Kidney (tissue), 13 donors: ENCODE measurements at regions not wholly inside any gene's neighbourhood (a gene's known extent, or its start where the extent isn't known, plus 50 kb on each side); places are given as distances from the start of the nearest gene placed in this dataset.
A peak's percentile ranks its signal among the peaks of the same experiment; 100 is the strongest.

ENCODE experiments used
- DNase-seq, 5 donors: peaks; one replicate each; pipeline ENCODE4 v3.0.0-alpha.2; 2013 to 2020
- FAIRE-seq: peaks from 2 replicates; lab custom pipeline; 2012; peaks lifted over from hg19 to GRCh38; lab: Jason Lieb, UNC
- H3K27ac ChIP-seq, 2 donors: one replicate each; pipeline ENCODE4 v1.7.0; 2013; ENCODE audit warnings: low read depth in 2 of 2, low read length in 2 of 2, inconsistent platforms in 1 of 2
- H3K27me3 ChIP-seq: one replicate; pipeline ENCODE4 v1.7.1; 2013; ENCODE audit warnings: low read length, inconsistent platforms; ENCODE audit not compliant: control insufficient read depth, insufficient read depth
- H3K36me3 ChIP-seq, 3 donors: one replicate each; pipeline versions ENCODE4 v1.7.0 to v1.7.1; 2013; ENCODE audit warnings: low read length in 3 of 3, control low read depth in 1 of 3, inconsistent platforms in 1 of 3; ENCODE audit not compliant: insufficient read depth in 3 of 3, control insufficient read depth in 2 of 3
- H3K4me1 ChIP-seq, 3 donors: one replicate each; pipeline versions ENCODE4 v1.7.0 to v1.7.1; 2013; ENCODE audit warnings: low read length in 3 of 3, inconsistent platforms in 1 of 3, low read depth in 1 of 3; ENCODE audit not compliant: control insufficient read depth in 2 of 3, insufficient read depth in 2 of 3
- H3K4me3 ChIP-seq, 3 donors: one replicate each; pipeline versions ENCODE4 v1.7.0 to v1.8.1; 2013; ENCODE audit warnings: low read length in 3 of 3, control low read depth in 1 of 3, inconsistent platforms in 1 of 3
- H3K9ac ChIP-seq, 3 donors: one replicate each; pipeline versions ENCODE4 v1.7.0 to v1.7.1; 2013; ENCODE audit warnings: low read length in 3 of 3, control low read depth in 1 of 3, inconsistent platforms in 1 of 3
- H3K9me3 ChIP-seq, 3 donors: one replicate each; pipeline versions ENCODE4 v1.7.0 to v1.7.1; 2013; ENCODE audit warnings: low read length in 3 of 3, control low read depth in 1 of 3, inconsistent platforms in 1 of 3; ENCODE audit not compliant: control insufficient read depth in 2 of 3, insufficient read depth in 1 of 3
- intact Hi-C: fragments of 100-400 bp; cut with DNase I; formaldehyde crosslinking; loops from one replicate; pipeline ENCODE4 v1.11.1; 2022
- TF ChIP-seq, protein P1 (sequence below): IDR thresholded peaks from 3 replicates; pipeline ENCODE4 v1.5.1; 2012; ENCODE audit warnings: mild to moderate bottlenecking, moderate library complexity, borderline replicate concordance; ENCODE audit not compliant: insufficient read depth; ENCODE audit errors: extremely low read depth
- donor health status: control.
- donor health status: control.
- donor health status: control.
- donor health status: control.
- donor health status: control.
- donor health status: DM: yes; HTN: yes; CAD: no.
- donor health status: Normal renal cell carcinoma (clear cell type).

DNA sequence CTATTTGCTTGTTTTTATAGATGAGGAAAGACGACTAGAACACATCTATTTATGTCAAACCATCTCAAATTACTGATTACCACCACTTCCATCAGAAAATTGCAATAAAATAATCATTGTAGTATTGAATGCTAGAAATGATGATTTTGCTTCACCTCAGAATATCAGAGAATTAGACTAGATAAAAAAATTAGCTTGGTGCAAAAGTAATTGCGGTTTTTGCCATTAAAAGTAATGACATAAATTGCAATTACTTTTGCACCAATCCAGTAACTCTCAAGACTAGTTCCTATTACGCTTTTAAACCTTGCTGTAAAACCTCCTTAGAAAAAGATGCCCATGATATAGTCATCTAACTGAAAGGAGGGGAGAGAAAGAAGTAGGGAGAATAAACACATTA, 556.7 kb upstream of the GRIN3A start:
- Histone ChIP-seq H3K27me3 (no peaks in the 10 kb centered on the region), H3K9ac (no peak overlapping the region), H3K4me1 (no peaks in the 10 kb centered on the region), H3K9me3 (no peaks in the 10 kb centered on the region), H3K36me3 (no peaks in the 10 kb centered on the region), H3K4me3 (no peak overlapping the region), H3K27ac (no peak overlapping the region)
- FAIRE-seq (no peak), DNase-seq (no peak)
- intact Hi-C loops = no loop called here
- TF ChIP-seq, protein P1, sequence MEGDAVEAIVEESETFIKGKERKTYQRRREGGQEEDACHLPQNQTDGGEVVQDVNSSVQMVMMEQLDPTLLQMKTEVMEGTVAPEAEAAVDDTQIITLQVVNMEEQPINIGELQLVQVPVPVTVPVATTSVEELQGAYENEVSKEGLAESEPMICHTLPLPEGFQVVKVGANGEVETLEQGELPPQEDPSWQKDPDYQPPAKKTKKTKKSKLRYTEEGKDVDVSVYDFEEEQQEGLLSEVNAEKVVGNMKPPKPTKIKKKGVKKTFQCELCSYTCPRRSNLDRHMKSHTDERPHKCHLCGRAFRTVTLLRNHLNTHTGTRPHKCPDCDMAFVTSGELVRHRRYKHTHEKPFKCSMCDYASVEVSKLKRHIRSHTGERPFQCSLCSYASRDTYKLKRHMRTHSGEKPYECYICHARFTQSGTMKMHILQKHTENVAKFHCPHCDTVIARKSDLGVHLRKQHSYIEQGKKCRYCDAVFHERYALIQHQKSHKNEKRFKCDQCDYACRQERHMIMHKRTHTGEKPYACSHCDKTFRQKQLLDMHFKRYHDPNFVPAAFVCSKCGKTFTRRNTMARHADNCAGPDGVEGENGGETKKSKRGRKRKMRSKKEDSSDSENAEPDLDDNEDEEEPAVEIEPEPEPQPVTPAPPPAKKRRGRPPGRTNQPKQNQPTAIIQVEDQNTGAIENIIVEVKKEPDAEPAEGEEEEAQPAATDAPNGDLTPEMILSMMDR = no peak

DNA sequence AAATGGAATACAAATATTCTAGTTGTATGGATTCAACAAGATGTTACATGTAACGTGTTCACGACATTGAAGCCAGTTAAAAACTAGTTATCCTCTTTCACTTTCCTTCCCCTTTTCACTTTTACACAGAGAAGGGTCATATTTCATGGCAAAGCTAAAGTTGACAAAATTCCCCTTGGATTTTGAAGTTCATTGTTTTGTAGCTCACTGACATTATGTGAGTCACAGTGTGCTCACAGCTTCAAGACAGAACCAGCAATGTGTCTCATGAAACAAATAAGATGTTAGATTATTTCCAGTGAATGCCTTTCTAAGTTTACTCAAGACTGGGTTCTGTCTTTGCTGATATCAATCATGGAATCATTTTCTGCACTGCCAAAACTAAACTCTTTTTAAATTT, 535.5 kb upstream of the GRIN3A start:
- H3K9me3 ChIP-seq = no peaks in the 10 kb centered on the region
- FAIRE-seq (no peak), DNase-seq (peak in 1 of 5 donors; percentile 16)
- TF ChIP-seq, protein P1 = no peak
- no peaks in the 10 kb centered on the region for H3K36me3 ChIP-seq
- H3K27me3 ChIP-seq = no peaks in the 10 kb centered on the region
- no peak overlapping the region for H3K4me3 ChIP-seq
- no peak overlapping the region for H3K9ac ChIP-seq
- intact Hi-C loops = no loop called here
- H3K27ac ChIP-seq = no peak overlapping the region
- H3K4me1 ChIP-seq = no peaks in the 10 kb centered on the region

DNA sequence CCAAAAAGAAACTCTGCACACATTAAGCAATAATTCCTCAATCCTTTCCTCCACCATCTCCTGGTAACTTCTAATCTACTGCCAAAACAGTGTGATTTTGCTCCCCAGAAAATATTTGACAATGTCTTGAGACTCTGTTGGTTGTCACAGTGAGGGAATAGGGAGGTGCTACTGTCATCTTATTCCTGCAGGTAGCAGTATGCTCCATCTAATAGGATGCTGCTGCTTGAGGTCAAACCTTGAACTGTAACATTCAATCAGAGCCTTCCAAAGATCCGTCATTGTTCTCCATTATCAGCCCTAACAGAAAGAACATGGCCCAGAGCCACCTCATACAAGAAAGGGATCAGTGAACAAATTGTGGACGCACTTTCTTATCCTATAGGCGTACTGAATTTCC, 514.7 kb upstream of the GRIN3A start:
- intact Hi-C loops = no loop called here
- no peak overlapping the region for H3K27ac ChIP-seq
- no peaks in the 10 kb centered on the region for H3K4me1 ChIP-seq
- H3K9me3 ChIP-seq = no peaks in the 10 kb centered on the region
- DNase-seq (no peak), FAIRE-seq (no peak)
- no peaks in the 10 kb centered on the region for H3K36me3 ChIP-seq
- TF ChIP-seq, protein P1 = no peak
- no peak overlapping the region for H3K4me3 ChIP-seq
- no peak overlapping the region for H3K9ac ChIP-seq
- no peaks in the 10 kb centered on the region for H3K27me3 ChIP-seq

DNA sequence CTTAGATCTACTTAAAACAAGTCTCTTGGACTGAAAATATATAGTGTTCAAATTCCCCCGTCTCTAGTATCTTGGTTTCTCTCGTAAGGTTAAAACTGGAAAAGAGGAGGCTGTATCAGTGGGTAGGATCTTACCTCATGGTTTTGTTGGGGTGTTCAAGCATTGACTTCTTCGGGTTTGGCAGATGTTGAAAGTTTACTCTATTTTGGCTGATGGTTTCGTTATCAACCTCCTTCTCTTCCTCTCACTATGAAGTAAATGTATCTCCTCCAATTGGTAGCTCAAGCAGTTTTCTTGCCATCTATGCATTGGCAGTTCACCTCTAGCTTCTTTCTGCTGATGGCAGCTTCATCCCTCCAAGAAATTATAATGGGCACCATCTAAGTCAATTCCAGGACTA, 506.5 kb upstream of the GRIN3A start:
- no peak for FAIRE-seq
- Histone ChIP-seq H3K4me3 (no peak overlapping the region), H3K9me3 (no peaks in the 10 kb centered on the region), H3K27ac (no peak overlapping the region), H3K4me1 (no peaks in the 10 kb centered on the region), H3K36me3 (no peaks in the 10 kb centered on the region), H3K9ac (no peak overlapping the region), H3K27me3 (no peaks in the 10 kb centered on the region)
- DNase-seq = no peak
- intact Hi-C loops = no loop called here
- TF ChIP-seq, protein P1 = no peak
